Astrocyte of the cerebellum (primary cell): ENCODE measurements at regions not wholly inside any gene's neighbourhood (a gene's known extent, or its start where the extent isn't known, plus 50 kb on each side); places are given as distances from the start of the nearest gene placed in this dataset.

Experiments used
- DNase-seq: peaks from one replicate; pipeline ENCODE4 v3.0.0-alpha.2; 2011; ENCODE audit warnings: low read depth
- H3K4me3 ChIP-seq: 2 replicates; pipeline ENCODE4 v1.5.1; 2011; ENCODE audit warnings: mild to moderate bottlenecking, low read depth, low read length, moderate library complexity
- CTCF ChIP-seq: IDR thresholded peaks from 2 replicates; pipeline ENCODE4 v1.5.1; 2012; ENCODE audit warnings: low read length, low read depth, moderate library complexity, mild to moderate bottlenecking; ENCODE audit errors: missing control alignments
- in situ Hi-C: cut with HindIII; loops from 2 replicates; pipeline ENCODE4 v1.10.0; 2017; ENCODE audit warnings: low sequenced_read_pairs

GRCh38 chr6:77979204-77979603 lies 326.4 kb downstream of the MEI4 start:
- H3K4me3 ChIP-seq: no peak overlapping the region
- TF ChIP-seq CTCF: no peak
- in situ Hi-C loops: no loop called here
- DNase-seq: no peak

- in situ Hi-C loops: no loop called here
- H3K4me3 ChIP-seq: no peak overlapping the region
- TF ChIP-seq CTCF: no peak
- no peak for DNase-seq
Measured at GRCh38 chr6:77986380-77987034, 333.7 kb downstream of the MEI4 start.

GRCh38 chr6:77987035-77987384 lies 334.2 kb downstream of the MEI4 start:
- no peak for DNase-seq
- in situ Hi-C loops: no loop called here
- H3K4me3 ChIP-seq: no peak overlapping the region
- no peak for TF ChIP-seq CTCF

- in situ Hi-C loops: no loop called here
- no peak for TF ChIP-seq CTCF
Measured at GRCh38 chr6:78010130-78010529, 357.3 kb downstream of the MEI4 start.

GRCh38 chr6:78020586-78020985 lies 367.7 kb downstream of the MEI4 start:
- in situ Hi-C loops: no loop called here
- no peak overlapping the region for H3K4me3 ChIP-seq
- DNase-seq: no peak
- no peak for TF ChIP-seq CTCF

More at GRCh38 chr6:78010130-78010529, 357.3 kb downstream of the MEI4 start:
- no peak overlapping the region for H3K4me3 ChIP-seq
- DNase-seq: no peak

GRCh38 chr6:78025502-78025901 lies 372.7 kb downstream of the MEI4 start:
- TF ChIP-seq CTCF: no peak
- DNase-seq: no peak
- in situ Hi-C loops: no loop called here
- H3K4me3 ChIP-seq: no peak overlapping the region

GRCh38 chr6:78031228-78031627 lies 378.4 kb downstream of the MEI4 start:
- no peak for DNase-seq
- in situ Hi-C loops: no loop called here
- H3K4me3 ChIP-seq: no peak overlapping the region
- TF ChIP-seq CTCF: no peak
